Activated T-cell treated with anti-CD3 and anti-CD28 coated beads for 1 hour (primary cell): ENCODE measurements at regions not wholly inside any gene's neighbourhood (a gene's known extent, or its start where the extent isn't known, plus 50 kb on each side); places are given as distances from the start of the nearest gene placed in this dataset.
"Not testable (repeated sequence)": the region's sequence is repeated elsewhere in the genome, so short reads cannot be mapped to it uniquely, and the experiment has no call there.

Experiments used
- DNase-seq: peaks from one replicate; pipeline ENCODE4 v3.0.0-alpha.2; 2020; ENCODE audit warnings: low read depth

GRCh38 chr3:104133630-104134029 is 1233.1 kb upstream of the ALCAM start:
- DNase-seq, result no peak

- no peak for DNase-seq
Observed at GRCh38 chr3:104137116-104137515, 1229.6 kb upstream of the ALCAM start.

DNA sequence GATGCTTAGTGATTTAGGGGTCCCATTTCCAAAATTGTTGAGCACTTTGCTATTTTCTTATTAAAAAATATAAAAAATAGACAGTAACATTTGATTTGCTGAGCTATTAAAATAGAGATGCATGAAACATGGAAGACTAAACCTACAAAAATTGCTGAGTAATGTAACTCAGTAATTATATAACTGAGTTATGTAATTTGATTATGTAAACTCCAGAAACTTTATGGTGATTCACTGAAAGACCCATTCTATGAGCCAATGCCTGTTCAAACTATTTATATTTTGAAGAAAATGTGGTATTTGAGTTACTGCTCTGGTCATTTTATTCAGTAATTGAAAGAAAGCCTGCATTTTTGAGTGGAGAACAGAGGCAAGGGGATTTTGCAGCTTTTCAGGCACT is 1221.5 kb upstream of the ALCAM start:
- DNase-seq, result no peak

- DNase-seq, result no peak
Observed at GRCh38 chr3:104149154-104149553, 1217.6 kb upstream of the ALCAM start.

- DNase-seq, result no peak
Observed at GRCh38 chr3:104150724-104151123, 1216.0 kb upstream of the ALCAM start.

DNA sequence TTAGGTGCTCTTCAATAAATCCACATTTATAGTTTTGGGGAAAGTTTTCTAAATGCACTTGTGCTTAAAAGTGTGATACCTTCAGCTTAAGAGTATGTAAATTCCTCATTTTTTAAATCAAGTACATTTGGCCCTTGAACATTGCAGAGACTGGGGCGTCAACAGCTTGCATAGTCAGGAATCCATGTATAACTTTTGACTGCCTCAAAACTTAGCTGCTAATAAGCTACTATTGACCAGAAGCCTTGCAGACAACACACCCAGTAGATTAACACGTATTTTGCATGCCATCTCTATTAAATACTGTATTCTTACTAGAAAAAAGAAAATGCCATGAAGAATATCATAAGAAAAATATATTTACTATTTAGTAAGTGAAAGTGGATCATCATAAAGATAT is 1211.8 kb upstream of the ALCAM start:
- DNase-seq, result no peak

GRCh38 chr3:104165866-104166265 is 1200.8 kb upstream of the ALCAM start:
- DNase-seq, result no peak

DNA sequence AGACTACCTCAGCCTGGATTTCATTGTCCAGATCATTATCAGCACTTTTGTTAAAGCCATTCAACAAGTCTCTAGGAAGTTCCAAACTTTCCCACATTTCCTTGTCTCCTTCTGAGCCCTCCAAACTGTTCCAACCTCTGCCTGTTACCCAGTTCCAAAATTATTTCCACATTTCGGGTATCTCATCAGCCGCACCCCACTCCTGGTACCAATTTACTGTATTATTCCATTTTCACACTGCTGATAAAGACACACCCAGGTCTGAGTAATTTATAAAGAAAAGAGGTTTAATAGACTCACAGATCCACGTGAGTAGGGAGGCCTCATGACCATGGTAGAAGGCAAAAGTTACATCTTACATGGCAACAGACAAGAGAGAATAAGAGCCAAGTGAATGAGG is 1198.3 kb upstream of the ALCAM start:
- no peak for DNase-seq

DNA sequence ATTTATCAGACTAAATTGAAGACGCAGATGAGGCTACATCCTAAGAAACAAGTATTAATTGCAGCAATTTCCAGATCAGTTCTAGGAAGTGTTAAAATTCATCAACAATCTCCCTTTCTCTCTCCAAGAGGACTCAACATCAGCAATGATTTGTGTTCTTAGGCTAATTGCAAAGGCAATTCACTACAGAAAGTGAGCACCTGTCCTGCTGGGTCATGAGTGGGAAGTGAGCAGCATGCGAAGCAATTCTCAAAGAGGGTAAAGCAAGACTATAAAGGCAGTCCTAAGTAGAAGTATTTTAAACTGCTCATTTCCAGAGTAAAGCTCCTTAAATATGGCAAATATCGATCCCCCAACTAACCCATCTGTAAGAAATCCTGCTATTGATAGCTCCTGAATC is 1191.0 kb upstream of the ALCAM start:
- DNase-seq, result no peak

DNA sequence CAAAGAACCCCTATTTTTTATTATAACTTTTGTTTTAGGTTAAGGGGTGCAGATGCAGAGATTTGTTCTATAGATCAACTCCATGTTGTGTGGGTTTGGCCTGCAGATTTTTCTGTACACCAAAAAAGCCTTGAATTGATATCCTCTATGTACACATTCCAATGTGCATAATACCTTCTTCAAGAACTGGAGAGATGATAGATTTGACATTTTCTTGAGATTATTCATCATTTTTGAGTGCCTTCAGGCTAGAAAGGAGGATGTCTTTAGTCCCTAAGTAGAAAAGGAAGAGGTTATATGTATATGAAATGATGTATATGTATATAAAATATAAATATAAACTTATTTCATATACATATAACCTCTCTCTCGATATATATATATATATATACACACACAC is 1190.0 kb upstream of the ALCAM start:
- DNase-seq, result no peak

- no peak for DNase-seq
Observed at GRCh38 chr3:104178680-104179079, 1188.0 kb upstream of the ALCAM start.

GRCh38 chr3:104180906-104181305 is 1185.8 kb upstream of the ALCAM start:
- no peak for DNase-seq

- no peak for DNase-seq
Observed at GRCh38 chr3:104190681-104191080, 1176.0 kb upstream of the ALCAM start.

GRCh38 chr3:104198131-104198530 is 1168.6 kb upstream of the ALCAM start:
- DNase-seq, result no peak

- DNase-seq, result no peak
Observed at GRCh38 chr3:104206925-104207324, 1159.8 kb upstream of the ALCAM start.

GRCh38 chr3:104214277-104214676 is 1152.4 kb upstream of the ALCAM start:
- DNase-seq, result no peak

GRCh38 chr3:104214937-104215336 is 1151.8 kb upstream of the ALCAM start:
- no peak for DNase-seq

DNA sequence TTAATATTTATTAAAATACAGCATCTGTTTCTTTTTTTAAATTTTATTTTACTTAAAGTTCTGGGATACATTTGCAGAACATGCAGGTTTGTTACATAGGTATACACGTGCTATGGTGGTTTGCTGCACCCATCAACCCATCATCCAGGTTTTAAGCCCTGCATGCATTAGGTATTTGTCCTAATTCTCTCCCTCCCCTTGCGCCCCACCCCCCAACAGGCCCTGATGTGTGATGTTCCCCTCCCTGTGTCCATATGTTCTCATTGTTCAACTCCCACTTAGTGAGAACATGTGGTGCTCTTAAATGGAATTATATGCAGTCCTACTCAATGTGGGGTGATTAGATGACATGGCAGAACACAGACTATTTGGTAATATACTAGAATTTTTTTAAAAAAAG is 1147.7 kb upstream of the ALCAM start:
- not testable (repeated sequence) for DNase-seq

DNA sequence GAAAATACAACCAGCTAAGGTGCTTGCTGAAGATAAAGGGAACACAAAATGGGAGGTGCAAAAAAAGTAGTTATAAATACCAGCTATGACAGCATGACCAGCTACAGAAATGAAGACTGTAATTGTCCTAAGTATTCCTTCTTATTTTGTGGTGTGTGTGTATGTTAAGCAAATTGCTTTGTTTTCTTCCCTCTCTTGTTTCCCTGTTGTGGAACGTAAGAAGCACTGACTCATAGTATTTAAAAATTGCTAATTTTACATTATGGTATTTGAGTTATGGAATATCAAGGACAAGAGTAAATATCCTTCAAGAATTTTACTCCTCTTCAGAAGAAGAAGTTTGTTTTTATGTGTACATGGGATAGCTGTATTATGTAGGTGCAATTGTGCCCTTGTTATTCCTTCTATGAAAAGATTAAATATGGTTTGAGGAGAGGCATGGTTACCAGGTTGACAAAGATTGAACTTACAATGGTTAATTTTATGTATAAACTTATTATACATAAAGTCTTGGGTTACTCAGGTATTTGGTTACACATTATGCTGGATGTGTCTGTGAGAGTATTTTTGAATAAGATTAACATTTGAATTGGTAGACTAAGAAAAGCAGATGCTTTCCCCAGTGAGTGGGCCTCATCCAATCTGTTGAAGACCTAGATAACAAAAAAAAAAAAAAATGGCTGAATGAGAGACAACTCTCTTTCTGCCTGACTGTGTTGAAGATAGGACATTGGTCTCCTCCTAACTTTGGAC is 1132.1 kb upstream of the ALCAM start:
- no peak for DNase-seq

DNA sequence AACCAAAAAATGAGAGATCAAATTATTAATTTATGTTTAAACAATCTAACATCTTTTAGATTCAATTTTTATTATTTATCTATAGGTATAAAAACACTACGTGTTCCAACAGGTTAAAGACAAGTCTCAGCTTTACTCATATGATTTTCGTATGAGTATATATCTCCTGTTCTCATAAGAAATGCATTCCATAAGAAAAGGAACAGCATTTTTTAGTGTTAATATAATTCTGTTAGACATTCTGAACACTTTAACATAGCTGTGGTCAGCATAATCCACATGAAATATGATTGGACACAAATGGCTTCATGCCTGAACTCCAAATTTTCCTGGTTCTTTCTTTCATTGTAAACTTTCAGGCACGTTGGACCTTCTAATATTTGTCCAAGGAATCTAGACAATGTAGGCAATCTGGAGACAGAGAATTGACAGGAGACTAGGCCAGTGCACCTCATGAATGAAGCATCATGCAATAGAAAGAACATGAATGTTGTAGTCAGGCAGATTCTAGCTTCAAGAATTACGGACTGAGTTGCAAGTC is 1122.0 kb upstream of the ALCAM start:
- DNase-seq, result no peak

GRCh38 chr3:104245261-104245660 is 1121.4 kb upstream of the ALCAM start:
- no peak for DNase-seq

DNA sequence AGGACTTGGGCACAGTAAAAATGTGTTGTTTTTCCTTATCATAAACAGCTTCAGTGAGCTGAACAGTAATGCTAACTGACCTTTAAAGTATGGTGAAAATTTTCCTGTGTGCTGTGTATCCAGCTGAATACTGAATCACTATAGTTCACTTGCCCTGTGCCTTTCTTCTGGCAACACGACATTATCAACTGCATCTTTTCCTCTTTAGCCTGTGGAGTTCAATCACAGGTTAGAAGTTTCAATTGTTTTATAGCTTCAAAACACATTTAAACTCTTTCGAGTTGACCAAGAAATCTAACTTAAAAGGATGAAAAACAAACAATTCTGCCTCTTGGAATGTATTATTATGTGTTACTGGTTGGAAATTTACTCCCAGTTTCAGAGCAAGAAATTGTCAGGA is 1120.7 kb upstream of the ALCAM start:
- DNase-seq, result no peak

DNA sequence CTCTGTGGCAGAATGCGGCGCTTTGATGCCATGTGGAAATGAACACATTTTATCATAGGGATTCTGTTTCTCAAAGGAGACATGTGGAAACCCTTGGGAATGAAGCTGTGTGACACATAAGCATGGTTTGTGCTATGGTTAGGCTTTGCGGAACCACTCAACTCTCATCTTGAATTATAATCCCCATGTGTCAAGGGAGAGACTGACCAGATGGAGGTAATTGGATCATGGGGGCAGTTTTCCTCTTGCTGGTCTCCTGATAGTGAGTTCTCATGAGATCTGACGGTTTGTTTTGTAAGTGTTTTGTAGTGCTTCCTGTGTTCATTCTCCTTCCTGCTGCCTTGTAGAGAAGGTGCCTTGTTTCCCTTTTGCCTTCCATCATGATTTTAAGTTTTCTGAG is 1109.2 kb upstream of the ALCAM start:
- DNase-seq, result no peak

- DNase-seq, result no peak
Observed at GRCh38 chr3:104263477-104263876, 1103.2 kb upstream of the ALCAM start.
